Activated B cell treated with CpG ODN at 0.5 μM for 24 hours (primary cell): ENCODE measurements at regions not wholly inside any gene's neighbourhood (a gene's known extent, or its start where the extent isn't known, plus 50 kb on each side); places are given as distances from the start of the nearest gene placed in this dataset.

Experiments
- ATAC-seq: fragments of 200-7000 bp; cut with Tn5 transposase; one replicate; pipeline ENCODE4 v1.10.0; 2021; ENCODE audit warnings: low read depth, mild to moderate bottlenecking, moderate library complexity
- CTCF ChIA-PET: fragments of 350-600 bp; sonication (Branson Sonifier 250); formaldehyde crosslinking; loops from one replicate; lab custom pipeline; 2021; ENCODE audit warnings: antibody characterized with exemption; lab: Charles Lee
- POLR2A ChIA-PET: fragments of 350-600 bp; sonication (Branson Sonifier 250); formaldehyde crosslinking; loops from one replicate; lab custom pipeline; 2021; ENCODE audit warnings: antibody characterized with exemption; lab: Charles Lee
- DNase-seq: peaks from one replicate; pipeline ENCODE4 v3.0.0; 2022
- H3K27ac Mint-ChIP-seq: one replicate; pipeline ENCODE4 v1.8.0; 2020; ENCODE audit warnings: mixed read lengths
- H3K27me3 Mint-ChIP-seq: one replicate; pipeline ENCODE4 v1.8.0; 2021; ENCODE audit warnings: mixed read lengths
- H3K36me3 Mint-ChIP-seq: one replicate; pipeline ENCODE4 v1.8.0; 2021; ENCODE audit warnings: low read depth, mixed read lengths
- H3K4me1 Mint-ChIP-seq: one replicate; pipeline ENCODE4 v1.8.0; 2021; ENCODE audit warnings: mixed read lengths
- H3K4me3 Mint-ChIP-seq: one replicate; pipeline ENCODE4 v1.8.0; 2020; ENCODE audit warnings: mild to moderate bottlenecking, mixed read lengths
- H3K9me3 Mint-ChIP-seq: one replicate; pipeline ENCODE4 v1.8.0; 2020; ENCODE audit warnings: mixed read lengths
- intact Hi-C: fragments of 100-400 bp; cut with micrococcal nuclease; formaldehyde crosslinking; loops from one replicate; pipeline ENCODE4 v1.15.1; 2024
- TF ChIP-seq, protein P1 (sequence below): fragments of 200-600 bp; IDR thresholded peaks from one replicate; pipeline ENCODE4 v1.8.0; 2022; ENCODE audit warnings: antibody characterized with exemption, mild to moderate bottlenecking

GRCh38 chr14:84708865-84709264 is 821.1 kb upstream of the FLRT2 start:
- H3K36me3 Mint-ChIP-seq = no peaks in the 10 kb centered on the region
- CTCF ChIA-PET = no interaction called here
- intact Hi-C loops = no loop called here

DNA sequence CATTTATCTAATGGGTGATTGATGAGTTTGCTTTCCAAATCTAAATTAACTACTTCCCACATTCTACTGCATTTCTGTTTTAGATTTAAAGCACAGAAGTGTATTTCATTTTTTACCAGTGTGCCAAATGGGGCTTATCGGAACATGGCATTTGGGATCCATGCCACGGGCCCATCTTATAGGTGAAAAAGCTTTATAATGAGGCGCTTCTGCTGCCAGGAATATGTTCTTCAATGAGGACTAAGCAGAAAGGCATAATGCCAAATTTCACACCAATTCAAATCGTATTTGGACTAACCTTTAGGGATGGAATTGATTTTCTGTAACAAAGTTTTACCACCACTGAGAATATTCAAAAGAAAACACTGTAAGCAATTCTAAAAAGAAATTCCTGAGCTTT is 803.5 kb upstream of the FLRT2 start:
- peaks cover 20% of the 10 kb centered on the region for H3K9me3 Mint-ChIP-seq
- ChIA-PET POLR2A (no interaction called here), CTCF (no interaction called here)
- no peak for DNase-seq
- H3K27me3 Mint-ChIP-seq = no peaks in the 10 kb centered on the region
- H3K4me3 Mint-ChIP-seq = no peak overlapping the region
- no peak overlapping the region for H3K27ac Mint-ChIP-seq
- ATAC-seq = no peak
- TF ChIP-seq, protein P1, sequence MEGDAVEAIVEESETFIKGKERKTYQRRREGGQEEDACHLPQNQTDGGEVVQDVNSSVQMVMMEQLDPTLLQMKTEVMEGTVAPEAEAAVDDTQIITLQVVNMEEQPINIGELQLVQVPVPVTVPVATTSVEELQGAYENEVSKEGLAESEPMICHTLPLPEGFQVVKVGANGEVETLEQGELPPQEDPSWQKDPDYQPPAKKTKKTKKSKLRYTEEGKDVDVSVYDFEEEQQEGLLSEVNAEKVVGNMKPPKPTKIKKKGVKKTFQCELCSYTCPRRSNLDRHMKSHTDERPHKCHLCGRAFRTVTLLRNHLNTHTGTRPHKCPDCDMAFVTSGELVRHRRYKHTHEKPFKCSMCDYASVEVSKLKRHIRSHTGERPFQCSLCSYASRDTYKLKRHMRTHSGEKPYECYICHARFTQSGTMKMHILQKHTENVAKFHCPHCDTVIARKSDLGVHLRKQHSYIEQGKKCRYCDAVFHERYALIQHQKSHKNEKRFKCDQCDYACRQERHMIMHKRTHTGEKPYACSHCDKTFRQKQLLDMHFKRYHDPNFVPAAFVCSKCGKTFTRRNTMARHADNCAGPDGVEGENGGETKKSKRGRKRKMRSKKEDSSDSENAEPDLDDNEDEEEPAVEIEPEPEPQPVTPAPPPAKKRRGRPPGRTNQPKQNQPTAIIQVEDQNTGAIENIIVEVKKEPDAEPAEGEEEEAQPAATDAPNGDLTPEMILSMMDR = no peak
- no peaks in the 10 kb centered on the region for H3K4me1 Mint-ChIP-seq
- intact Hi-C loops = no loop called here
- H3K36me3 Mint-ChIP-seq = no peaks in the 10 kb centered on the region

More at GRCh38 chr14:84708865-84709264, 821.1 kb upstream of the FLRT2 start:
- no peak overlapping the region for H3K27ac Mint-ChIP-seq
- POLR2A ChIA-PET = no interaction called here
- TF ChIP-seq, protein P1 = no peak
- H3K4me3 Mint-ChIP-seq = no peak overlapping the region
- peaks cover 5% of the 10 kb centered on the region for H3K9me3 Mint-ChIP-seq
- H3K27me3 Mint-ChIP-seq = no peaks in the 10 kb centered on the region
- no peak for ATAC-seq
- no peak for DNase-seq
- no peaks in the 10 kb centered on the region for H3K4me1 Mint-ChIP-seq

DNA sequence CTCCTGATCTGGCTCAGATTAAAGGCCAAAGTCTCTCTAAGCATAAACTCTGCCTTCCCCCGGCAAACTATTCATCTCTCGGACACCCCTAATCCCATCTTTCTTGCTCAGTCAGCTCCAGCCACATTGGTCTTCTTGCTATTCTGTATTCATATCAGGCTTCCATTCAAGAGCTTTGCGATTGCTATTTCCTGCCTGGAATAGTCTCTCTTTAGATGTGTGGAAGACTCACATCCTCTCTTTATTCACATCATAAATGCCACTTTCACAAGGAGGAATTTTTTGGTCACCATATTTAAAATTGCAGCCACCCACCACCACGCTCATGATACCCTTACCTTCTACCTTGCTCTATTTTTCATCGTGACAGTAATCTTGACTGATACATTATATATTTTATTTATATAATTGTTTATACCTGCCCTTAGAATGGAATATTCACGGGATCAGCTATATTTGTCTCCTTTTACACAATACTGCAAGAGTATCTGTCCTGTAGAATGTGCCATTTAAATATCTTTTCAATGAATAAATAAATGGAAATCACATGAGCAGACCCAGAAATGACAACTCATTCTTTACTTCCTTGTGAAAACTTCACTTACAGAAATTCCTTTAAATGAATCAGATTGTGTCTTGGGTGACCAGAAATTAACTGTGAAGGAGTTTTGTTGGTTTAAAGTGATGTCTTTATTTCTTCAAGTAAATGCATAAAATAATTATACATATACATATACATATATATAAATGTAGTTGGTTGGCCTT is 780.6 kb upstream of the FLRT2 start:
- Mint-ChIP-seq H3K4me3 (no peak overlapping the region), H3K36me3 (no peaks in the 10 kb centered on the region), H3K27me3 (no peaks in the 10 kb centered on the region), H3K4me1 (no peaks in the 10 kb centered on the region), H3K9me3 (peaks cover 21% of the 10 kb centered on the region), H3K27ac (no peak overlapping the region)
- TF ChIP-seq, protein P1 = no peak
- ChIA-PET CTCF (no interaction called here), POLR2A (no interaction called here)
- intact Hi-C loops = no loop called here
- DNase-seq = no peak
- no peak for ATAC-seq

DNA sequence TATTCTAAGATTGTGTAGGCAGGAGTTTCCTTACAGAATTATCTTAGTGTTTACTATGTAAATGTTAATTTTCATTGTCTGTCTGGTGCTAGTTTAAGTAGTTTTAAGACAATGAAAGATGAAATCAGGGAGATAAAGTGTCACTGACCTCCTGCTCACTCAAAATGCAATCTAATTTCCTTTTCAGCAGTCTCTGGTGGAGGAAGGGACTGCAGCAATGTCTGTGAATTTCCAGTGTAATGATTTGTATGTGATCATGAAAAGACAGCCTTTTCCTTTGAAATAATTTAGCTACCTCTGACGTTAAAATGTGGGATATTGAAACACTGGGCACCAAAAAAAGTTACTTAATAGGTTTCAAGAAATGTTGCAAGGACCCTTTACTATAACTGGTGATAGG is 779.7 kb upstream of the FLRT2 start:
- Mint-ChIP-seq H3K4me1 (no peaks in the 10 kb centered on the region), H3K4me3 (no peak overlapping the region), H3K27me3 (no peaks in the 10 kb centered on the region), H3K9me3 (peaks cover 21% of the 10 kb centered on the region), H3K36me3 (no peaks in the 10 kb centered on the region), H3K27ac (no peak overlapping the region)
- CTCF ChIA-PET = no interaction called here
- TF ChIP-seq, protein P1 = no peak
- intact Hi-C loops = no loop called here
- ATAC-seq (no peak), DNase-seq (no peak)
- POLR2A ChIA-PET = no interaction called here

DNA sequence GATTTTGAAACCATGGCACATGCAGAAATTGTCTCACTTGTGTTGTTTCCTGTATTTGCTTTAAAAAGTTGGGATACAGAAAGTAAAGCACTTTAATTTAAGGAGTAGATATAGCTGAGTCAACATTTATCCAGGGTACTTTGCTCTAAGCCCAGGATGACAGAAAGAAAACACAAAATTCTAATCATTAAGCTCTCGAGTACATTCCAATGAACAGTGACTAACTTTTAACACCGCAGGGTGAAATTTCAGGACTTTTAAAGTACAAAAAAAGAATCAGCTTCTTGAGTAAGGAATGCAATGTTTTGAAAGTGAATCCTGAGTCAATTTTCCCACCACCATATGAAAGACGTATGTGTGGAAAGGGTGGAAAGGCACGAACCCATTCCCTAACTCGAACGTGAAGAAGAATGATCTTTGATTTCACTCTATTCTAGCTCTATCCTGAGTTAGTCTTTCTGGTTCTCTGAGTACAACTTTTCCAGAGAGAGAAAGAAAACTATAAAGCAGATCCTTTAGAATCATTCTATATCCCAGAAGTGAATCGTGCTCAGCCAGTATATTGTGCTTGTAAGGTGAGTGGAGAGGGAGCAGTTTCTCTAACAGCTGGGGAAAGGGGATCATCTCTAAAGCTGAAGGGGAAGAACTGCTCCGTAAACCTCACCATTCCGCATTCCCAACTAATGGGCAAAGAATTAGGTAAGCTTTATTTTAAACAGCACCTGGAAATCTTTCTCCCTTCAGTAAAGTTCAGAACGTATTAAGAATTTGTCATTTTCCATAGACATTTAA is 779.0 kb upstream of the FLRT2 start:
- no peaks in the 10 kb centered on the region for H3K4me1 Mint-ChIP-seq
- H3K27me3 Mint-ChIP-seq = no peaks in the 10 kb centered on the region
- peaks cover 23% of the 10 kb centered on the region for H3K9me3 Mint-ChIP-seq
- no peak overlapping the region for H3K4me3 Mint-ChIP-seq
- H3K27ac Mint-ChIP-seq = no peak overlapping the region
- intact Hi-C loops = no loop called here
- TF ChIP-seq, protein P1 = no peak
- ATAC-seq (no peak), DNase-seq (no peak)
- H3K36me3 Mint-ChIP-seq = no peaks in the 10 kb centered on the region
- CTCF ChIA-PET = no interaction called here
- POLR2A ChIA-PET = no interaction called here
